Kidney epithelial cell (primary cell): ENCODE measurements at regions not wholly inside any gene's neighbourhood (a gene's known extent, or its start where the extent isn't known, plus 50 kb on each side); places are given as distances from the start of the nearest gene placed in this dataset.

Experiments used
- DNase-seq: peaks from one replicate; pipeline ENCODE4 v3.0.0-alpha.2; 2010; ENCODE audit warnings: low read depth
- H3K27me3 ChIP-seq: 2 replicates; pipeline ENCODE4 v1.6.0; 2011; ENCODE audit warnings: low read length; ENCODE audit not compliant: control insufficient read depth, insufficient read depth
- H3K36me3 ChIP-seq: 2 replicates; pipeline ENCODE4 v1.5.1; 2011; ENCODE audit warnings: low read length; ENCODE audit not compliant: control insufficient read depth, insufficient read depth
- H3K4me3 ChIP-seq: 2 replicates; pipeline ENCODE4 v1.5.1; 2011; ENCODE audit warnings: low read depth, mild to moderate bottlenecking, control low read depth, low read length
- TF ChIP-seq, protein P1 (sequence below): IDR thresholded peaks from 2 replicates; pipeline ENCODE4 v1.5.1; 2011; ENCODE audit warnings: mild to moderate bottlenecking, moderate library complexity, low read length, control low read depth, inconsistent platforms; ENCODE audit not compliant: insufficient read depth, poor library complexity, severe bottlenecking

DNA sequence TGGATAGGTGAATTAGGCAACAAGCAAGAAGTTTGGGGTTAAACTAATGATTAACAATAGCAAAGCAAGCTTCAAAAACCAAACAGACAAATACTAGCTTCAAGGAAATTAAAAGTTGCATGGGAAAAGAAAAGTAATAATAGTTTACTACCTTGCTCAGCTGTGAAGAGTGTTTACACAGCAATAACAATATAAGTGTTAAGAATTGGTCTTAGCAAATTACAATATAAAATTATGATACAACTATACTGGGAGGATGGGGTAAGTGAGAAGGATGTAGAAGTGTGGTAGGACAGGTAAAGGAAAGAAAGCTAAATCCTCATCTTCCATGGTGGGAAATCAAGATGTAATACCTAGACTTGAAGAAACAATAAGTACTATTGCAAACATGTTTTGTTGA, 137.7 kb upstream of the MAFB start:
- no peaks in the 10 kb centered on the region for H3K27me3 ChIP-seq
- TF ChIP-seq, protein P1, sequence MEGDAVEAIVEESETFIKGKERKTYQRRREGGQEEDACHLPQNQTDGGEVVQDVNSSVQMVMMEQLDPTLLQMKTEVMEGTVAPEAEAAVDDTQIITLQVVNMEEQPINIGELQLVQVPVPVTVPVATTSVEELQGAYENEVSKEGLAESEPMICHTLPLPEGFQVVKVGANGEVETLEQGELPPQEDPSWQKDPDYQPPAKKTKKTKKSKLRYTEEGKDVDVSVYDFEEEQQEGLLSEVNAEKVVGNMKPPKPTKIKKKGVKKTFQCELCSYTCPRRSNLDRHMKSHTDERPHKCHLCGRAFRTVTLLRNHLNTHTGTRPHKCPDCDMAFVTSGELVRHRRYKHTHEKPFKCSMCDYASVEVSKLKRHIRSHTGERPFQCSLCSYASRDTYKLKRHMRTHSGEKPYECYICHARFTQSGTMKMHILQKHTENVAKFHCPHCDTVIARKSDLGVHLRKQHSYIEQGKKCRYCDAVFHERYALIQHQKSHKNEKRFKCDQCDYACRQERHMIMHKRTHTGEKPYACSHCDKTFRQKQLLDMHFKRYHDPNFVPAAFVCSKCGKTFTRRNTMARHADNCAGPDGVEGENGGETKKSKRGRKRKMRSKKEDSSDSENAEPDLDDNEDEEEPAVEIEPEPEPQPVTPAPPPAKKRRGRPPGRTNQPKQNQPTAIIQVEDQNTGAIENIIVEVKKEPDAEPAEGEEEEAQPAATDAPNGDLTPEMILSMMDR, result no peak
- no peaks in the 10 kb centered on the region for H3K36me3 ChIP-seq
- no peak overlapping the region for H3K4me3 ChIP-seq
- no peak for DNase-seq

DNA sequence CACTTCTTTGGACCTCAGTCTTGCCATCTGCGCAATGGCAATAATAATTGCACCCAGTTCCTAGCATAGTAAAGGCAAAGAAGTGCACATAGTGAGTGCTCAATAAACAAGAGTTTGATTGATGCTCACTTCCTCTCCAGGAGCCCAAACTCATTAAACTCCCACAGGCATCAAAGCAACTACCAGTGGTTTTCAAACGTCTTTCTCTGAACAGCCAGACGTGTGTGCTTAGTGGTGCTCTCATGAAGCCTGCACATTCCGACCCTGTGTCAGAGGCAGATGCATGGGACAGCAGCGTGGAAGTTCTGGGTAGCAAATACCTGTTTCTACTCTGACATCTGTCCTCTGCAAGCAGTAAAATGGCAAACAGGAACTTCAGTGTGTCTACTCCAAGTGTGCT, 146.3 kb upstream of the MAFB start:
- H3K4me3 ChIP-seq, result no peak overlapping the region
- peaks cover 3% of the 10 kb centered on the region for H3K27me3 ChIP-seq
- H3K36me3 ChIP-seq, result no peaks in the 10 kb centered on the region
- TF ChIP-seq, protein P1, result no peak
- no peak for DNase-seq

DNA sequence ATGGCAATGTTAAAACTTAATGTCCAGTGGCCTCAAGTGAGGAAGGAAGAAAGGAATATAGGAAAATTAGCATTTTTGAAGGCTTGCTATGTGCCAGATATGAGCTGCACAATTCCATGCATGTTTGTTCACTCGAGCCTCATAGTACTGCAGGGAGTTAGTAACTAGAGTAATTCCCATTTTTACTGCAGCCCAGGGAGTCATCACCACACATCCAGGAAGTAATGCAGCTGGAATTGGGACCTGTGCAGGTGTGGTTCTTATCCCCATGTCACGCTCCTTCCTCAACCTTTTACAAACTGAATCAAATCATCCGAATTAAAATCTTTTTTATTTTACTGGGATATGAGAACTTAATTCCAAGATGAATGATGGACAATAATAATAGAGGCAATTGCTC, 149.5 kb upstream of the MAFB start:
- Histone ChIP-seq H3K36me3 (no peaks in the 10 kb centered on the region), H3K27me3 (peaks cover 3% of the 10 kb centered on the region), H3K4me3 (no peak overlapping the region)
- TF ChIP-seq, protein P1, result no peak
- no peak for DNase-seq

DNA sequence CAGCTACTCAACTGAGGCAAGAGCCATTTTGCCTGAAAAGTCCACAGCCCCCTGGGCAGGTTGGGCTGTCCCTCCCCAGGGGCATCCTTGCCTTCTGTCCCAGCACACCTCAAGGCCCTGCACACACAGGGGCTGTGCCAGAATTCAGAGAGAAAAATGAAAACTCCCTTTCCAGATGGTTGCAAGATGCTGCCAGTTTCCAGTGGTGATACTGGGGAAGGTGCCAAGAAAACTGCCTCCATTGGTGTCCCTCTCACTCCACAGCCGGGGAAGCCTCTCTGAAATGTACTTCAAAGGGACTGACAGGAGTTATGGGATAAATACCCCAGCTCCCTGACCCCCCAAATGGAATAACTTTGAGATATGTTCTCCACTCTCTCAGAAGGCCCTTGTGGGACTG, 154.2 kb upstream of the MAFB start:
- Histone ChIP-seq H3K27me3 (no peaks in the 10 kb centered on the region), H3K4me3 (no peak overlapping the region), H3K36me3 (no peaks in the 10 kb centered on the region)
- TF ChIP-seq, protein P1, result no peak
- no peak for DNase-seq

DNA sequence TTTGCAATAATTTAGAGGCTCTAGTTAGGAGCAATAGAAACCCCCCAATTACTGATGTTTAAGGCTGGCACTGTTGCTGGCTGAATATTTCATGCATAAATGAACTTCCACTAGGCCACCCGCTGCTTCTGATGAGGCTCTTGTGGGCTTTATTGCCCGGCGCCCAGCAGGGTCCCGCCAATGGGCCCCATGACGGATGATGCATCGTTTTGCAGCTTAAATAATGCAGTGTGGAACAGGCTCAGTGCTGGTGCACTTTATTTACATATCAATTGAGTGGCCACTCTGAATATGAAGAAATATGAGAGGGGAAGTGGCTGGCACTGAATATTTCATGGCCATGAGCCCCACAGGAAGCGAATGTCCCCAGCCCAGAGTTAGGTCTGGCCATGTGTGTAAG, 155.3 kb upstream of the MAFB start:
- Histone ChIP-seq H3K36me3 (no peaks in the 10 kb centered on the region), H3K4me3 (no peak overlapping the region), H3K27me3 (no peaks in the 10 kb centered on the region)
- TF ChIP-seq, protein P1, result no peak
- DNase-seq, result no peak

DNA sequence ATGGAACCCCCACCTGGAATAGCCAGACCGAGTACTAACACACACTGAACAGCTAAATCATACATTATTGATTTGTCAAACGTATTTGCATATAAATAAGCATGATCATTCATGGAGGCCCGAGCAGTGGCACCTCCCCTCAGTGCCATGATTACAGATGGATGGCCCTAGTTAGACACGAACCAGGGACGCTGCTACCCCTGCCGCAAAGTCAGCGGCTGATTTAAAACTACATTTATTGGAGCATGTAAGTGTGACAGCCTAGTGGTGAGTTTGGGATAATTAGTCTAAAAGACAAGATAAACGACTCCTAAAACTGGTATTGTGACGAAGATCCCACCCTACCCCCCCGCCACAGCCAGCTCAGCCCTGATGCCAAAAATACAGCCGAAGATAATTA, 159.1 kb upstream of the MAFB start:
- TF ChIP-seq, protein P1, result no peak
- Histone ChIP-seq H3K4me3 (no peak overlapping the region), H3K36me3 (no peaks in the 10 kb centered on the region), H3K27me3 (no peaks in the 10 kb centered on the region)
- no peak for DNase-seq
